ENCODE measurements at regions not wholly inside any gene's neighbourhood (a gene's known extent, or its start where the extent isn't known, plus 50 kb on each side); places are given as distances from the start of the nearest gene placed in this dataset.

DNA sequence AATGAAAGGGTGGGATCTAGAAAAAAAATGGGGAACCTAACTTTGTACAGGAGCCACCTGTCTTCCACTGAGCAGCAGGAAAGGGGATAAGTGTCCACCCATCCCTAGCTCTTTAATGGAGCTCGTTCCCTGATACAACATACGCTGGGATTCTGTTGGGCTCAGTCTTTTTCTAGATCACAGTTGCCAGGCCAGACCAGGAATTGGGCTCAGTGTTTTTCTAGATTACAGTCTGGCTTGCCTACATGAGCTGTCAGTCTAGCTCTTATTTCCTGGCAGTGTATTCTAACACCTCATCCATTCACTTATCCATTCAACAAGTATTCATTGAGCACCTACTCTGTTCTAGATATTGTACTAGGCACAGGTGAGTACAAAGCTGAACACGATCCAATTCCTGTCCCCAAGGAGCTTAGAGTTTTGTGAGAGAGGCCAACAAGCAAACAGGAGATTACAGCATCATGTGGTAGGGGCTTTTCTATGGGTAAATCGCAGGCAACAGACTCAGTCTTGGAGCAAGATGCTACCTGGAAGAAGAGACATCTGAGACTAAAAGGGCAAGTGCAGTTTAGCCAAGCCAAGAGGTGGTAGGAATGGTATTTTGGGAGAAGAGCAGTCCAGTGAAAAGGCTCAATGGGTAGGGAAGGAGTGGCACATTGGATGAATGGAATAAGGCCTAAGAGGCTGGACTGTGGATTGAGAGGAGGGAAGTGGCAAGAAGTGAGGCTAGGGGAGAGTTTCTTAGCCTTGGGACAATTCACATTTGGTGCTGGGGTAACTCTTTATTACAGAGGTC is 138.0 kb upstream of the HS3ST2 start:
- CTCF ChIA-PET: interaction anchor here (0.6 to 1.2 kb wide), 3 partner anchors 8 to 1781 kb away, joined by 3 to 5 read pairs (median 3); no protein-coding TSS in a partner anchor
- Histone ChIP-seq H3K4me2 (ENCODE audit: insufficient read depth, low read length) (no peak overlapping the region), H3K9ac (replicated peaks; ENCODE audit: extremely low read depth, insufficient read depth, low read length) (no peak overlapping the region), H3K36me3 (ENCODE audit: control insufficient read depth in 2 of 2, extremely low read depth in 1 of 2, insufficient read depth in 2 of 2, low read length in 2 of 2) (no peaks in the 10 kb centered on the region), H3K79me2 (ENCODE audit: control insufficient read depth, insufficient read depth, low read length) (no peaks in the 10 kb centered on the region), H2AFZ (ENCODE audit: low read depth, low read length) (no peak overlapping the region), H3K27me3 (ENCODE audit: control insufficient read depth in 2 of 2, insufficient read depth in 2 of 2, low read length in 2 of 2) (peaks cover 7 to 9% of the 10 kb centered on the region in 2 experiments), H3K27ac (ENCODE audit: insufficient read depth, low read depth, low read length) (no peak overlapping the region), H4K20me1 (replicated peaks; ENCODE audit: control insufficient read depth, extremely low read depth, insufficient read depth, low read length) (peaks cover 2% of the 10 kb centered on the region), H3K4me1 (ENCODE audit: control insufficient read depth, extremely low read depth, insufficient read depth, low read length) (no peaks in the 10 kb centered on the region), H3K9me3 (replicated peaks; ENCODE audit: control insufficient read depth, insufficient read depth, low read length) (no peaks in the 10 kb centered on the region), H3K4me3 (replicated peaks in 1 of 3; ENCODE audit: insufficient read depth in 1 of 3, low read depth in 1 of 3, low read length in 3 of 3) (no peak overlapping the region), H3K9me1 (replicated peaks; ENCODE audit: control insufficient read depth, extremely low read depth, insufficient read depth, low read length) (no peaks in the 10 kb centered on the region)
- POLR2A ChIA-PET: no interaction called here
- intact Hi-C loops (cut with micrococcal nuclease) (loop anchor here (10.0 kb wide), 1 partner anchor 351 kb away; no protein-coding TSS in a partner anchor), dilution Hi-C loops (cut with MboI; ENCODE audit: extremely low pct_ligation_motif_present, low sequenced_read_pairs) (no loop called here)
- no peak for DNase-seq (ENCODE audit: low read depth, low spot score)
- TF ChIP-seq, protein P1, sequence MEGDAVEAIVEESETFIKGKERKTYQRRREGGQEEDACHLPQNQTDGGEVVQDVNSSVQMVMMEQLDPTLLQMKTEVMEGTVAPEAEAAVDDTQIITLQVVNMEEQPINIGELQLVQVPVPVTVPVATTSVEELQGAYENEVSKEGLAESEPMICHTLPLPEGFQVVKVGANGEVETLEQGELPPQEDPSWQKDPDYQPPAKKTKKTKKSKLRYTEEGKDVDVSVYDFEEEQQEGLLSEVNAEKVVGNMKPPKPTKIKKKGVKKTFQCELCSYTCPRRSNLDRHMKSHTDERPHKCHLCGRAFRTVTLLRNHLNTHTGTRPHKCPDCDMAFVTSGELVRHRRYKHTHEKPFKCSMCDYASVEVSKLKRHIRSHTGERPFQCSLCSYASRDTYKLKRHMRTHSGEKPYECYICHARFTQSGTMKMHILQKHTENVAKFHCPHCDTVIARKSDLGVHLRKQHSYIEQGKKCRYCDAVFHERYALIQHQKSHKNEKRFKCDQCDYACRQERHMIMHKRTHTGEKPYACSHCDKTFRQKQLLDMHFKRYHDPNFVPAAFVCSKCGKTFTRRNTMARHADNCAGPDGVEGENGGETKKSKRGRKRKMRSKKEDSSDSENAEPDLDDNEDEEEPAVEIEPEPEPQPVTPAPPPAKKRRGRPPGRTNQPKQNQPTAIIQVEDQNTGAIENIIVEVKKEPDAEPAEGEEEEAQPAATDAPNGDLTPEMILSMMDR (IDR thresholded peaks at IDR 0.05; ENCODE audit: extremely low read depth in 1 of 2, insufficient read depth in 1 of 2, low read depth in 1 of 2, low read length in 2 of 2): no peak
- TF ChIP-seq, protein P2, sequence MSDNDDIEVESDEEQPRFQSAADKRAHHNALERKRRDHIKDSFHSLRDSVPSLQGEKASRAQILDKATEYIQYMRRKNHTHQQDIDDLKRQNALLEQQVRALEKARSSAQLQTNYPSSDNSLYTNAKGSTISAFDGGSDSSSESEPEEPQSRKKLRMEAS (IDR thresholded peaks at IDR 0.05; ENCODE audit: insufficient read depth, insufficient read length): no peak
- TF ChIP-seq GATA2 (IDR thresholded peaks at IDR 0.05; ENCODE audit: insufficient read depth, insufficient read length, low read depth, low read length): no peak
- TF ChIP-seq MYC (IDR thresholded peaks at IDR 0.05; ENCODE audit: low read depth, low read length): no peak
- no peak for TF ChIP-seq POLR2AphosphoS5 (IDR thresholded peaks at IDR 0.05; ENCODE audit: insufficient read depth, low read depth, low read length)
- no peak for TF ChIP-seq EZH2 (IDR thresholded peaks at IDR 0.05; ENCODE audit: borderline replicate concordance, low read depth, low read length, severe bottlenecking)
- TF ChIP-seq FOS (IDR thresholded peaks at IDR 0.05; ENCODE audit: borderline replicate concordance, insufficient read depth, low read length): no peak
- no peak for FAIRE-seq
- BruUV-seq (replicated peaks): no TSS peak

All from endothelial cell of umbilical vein (primary cell).